HL-60 (cell line): ENCODE measurements at regions not wholly inside any gene's neighbourhood (a gene's known extent, or its start where the extent isn't known, plus 50 kb on each side); places are given as distances from the start of the nearest gene placed in this dataset.

ENCODE experiments used
- DNase-seq, 2 experiments: peaks; one replicate each; pipeline ENCODE4 v3.0.0-alpha.2; 2010 to 2020; ENCODE audit warnings: low read depth in 1 of 2, low spot score in 1 of 2
- H3K27ac ChIP-seq: fragments of 250-450 bp; sonication (Bioruptor Pico); replicated peaks from 2 replicates; pipeline ENCODE4 v1.5.1; 2020; ENCODE audit warnings: mild to moderate bottlenecking, moderate library complexity
- H3K27me3 ChIP-seq: fragments of 250-450 bp; sonication (Bioruptor Pico); 2 replicates; pipeline ENCODE4 v1.5.1; 2021; ENCODE audit warnings: mild to moderate bottlenecking, moderate library complexity; ENCODE audit not compliant: insufficient read depth, poor library complexity, severe bottlenecking
- H3K4me3 ChIP-seq: replicated peaks from 2 replicates; pipeline ENCODE4 v1.5.1; 2011; ENCODE audit warnings: mild to moderate bottlenecking, control low read depth, low read length; ENCODE audit not compliant: insufficient read depth
- CTCF ChIP-seq: IDR thresholded peaks from one replicate; pipeline ENCODE4 v1.5.1; 2011; ENCODE audit warnings: low read length, control low read depth, inconsistent platforms; ENCODE audit not compliant: insufficient read depth
- GABPA ChIP-seq: IDR thresholded peaks from 2 replicates; pipeline ENCODE4 v1.6.1; 2012; ENCODE audit warnings: low read depth
- POLR2AphosphoS5 ChIP-seq: IDR thresholded peaks from 2 replicates; pipeline ENCODE4 v1.6.1; 2012; ENCODE audit warnings: low read depth
- SPI1 ChIP-seq: IDR thresholded peaks from 2 replicates; pipeline ENCODE4 v1.6.1; 2012; ENCODE audit warnings: low read depth, mild to moderate bottlenecking, borderline replicate concordance
- TF ChIP-seq, protein P1 (sequence below): IDR thresholded peaks from 2 replicates; pipeline ENCODE4 v1.6.1; 2012; ENCODE audit warnings: low read depth; ENCODE audit not compliant: insufficient replicate concordance

DNA sequence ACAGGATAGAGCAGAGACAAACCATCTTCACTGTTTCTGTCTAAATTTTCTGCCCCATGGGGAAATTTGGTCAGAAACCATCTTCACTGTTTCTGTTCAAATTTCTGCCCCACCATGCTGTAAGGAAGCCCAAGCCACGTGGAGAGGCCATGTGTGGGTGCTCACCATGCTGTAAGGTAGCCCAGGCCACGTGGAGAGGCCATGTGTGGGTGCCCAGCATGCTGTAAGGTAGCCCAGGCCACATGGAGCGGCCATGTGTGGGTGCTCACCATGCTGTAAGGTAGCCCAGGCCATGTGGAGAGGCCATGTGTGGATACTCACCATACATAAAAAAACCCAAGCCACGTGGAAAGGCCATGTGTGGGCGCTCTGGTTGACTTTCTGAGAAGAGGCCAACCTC, 1088.7 kb upstream of the AUTS2 start:
- TF ChIP-seq POLR2AphosphoS5, result no peak
- TF ChIP-seq GABPA, result no peak
- TF ChIP-seq CTCF, result no peak
- TF ChIP-seq, protein P1, sequence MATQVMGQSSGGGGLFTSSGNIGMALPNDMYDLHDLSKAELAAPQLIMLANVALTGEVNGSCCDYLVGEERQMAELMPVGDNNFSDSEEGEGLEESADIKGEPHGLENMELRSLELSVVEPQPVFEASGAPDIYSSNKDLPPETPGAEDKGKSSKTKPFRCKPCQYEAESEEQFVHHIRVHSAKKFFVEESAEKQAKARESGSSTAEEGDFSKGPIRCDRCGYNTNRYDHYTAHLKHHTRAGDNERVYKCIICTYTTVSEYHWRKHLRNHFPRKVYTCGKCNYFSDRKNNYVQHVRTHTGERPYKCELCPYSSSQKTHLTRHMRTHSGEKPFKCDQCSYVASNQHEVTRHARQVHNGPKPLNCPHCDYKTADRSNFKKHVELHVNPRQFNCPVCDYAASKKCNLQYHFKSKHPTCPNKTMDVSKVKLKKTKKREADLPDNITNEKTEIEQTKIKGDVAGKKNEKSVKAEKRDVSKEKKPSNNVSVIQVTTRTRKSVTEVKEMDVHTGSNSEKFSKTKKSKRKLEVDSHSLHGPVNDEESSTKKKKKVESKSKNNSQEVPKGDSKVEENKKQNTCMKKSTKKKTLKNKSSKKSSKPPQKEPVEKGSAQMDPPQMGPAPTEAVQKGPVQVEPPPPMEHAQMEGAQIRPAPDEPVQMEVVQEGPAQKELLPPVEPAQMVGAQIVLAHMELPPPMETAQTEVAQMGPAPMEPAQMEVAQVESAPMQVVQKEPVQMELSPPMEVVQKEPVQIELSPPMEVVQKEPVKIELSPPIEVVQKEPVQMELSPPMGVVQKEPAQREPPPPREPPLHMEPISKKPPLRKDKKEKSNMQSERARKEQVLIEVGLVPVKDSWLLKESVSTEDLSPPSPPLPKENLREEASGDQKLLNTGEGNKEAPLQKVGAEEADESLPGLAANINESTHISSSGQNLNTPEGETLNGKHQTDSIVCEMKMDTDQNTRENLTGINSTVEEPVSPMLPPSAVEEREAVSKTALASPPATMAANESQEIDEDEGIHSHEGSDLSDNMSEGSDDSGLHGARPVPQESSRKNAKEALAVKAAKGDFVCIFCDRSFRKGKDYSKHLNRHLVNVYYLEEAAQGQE, result no peak
- no peak for TF ChIP-seq SPI1
- H3K27me3 ChIP-seq, result no peaks in the 10 kb centered on the region
- no peak overlapping the region for H3K4me3 ChIP-seq
- no peak overlapping the region for H3K27ac ChIP-seq
- no peak for DNase-seq

DNA sequence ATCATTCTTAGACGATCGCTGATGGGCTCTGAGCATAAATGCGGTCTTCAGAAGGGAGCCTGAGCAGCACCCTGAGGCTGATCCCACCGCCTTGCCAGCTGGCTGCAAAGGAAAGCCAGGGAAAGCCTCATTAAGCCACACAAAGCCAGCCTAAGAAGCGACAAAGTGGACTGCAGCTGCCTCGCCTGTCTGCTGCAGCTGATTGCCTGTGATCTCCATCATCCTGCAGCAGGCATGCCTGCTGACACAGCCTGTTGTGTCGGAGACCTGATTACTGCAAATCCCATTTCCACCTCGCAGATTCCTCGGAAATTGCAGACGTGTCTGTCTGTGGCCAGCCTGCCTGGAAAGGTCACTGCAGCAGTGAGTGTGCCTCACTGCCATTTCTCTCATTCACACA, 1087.0 kb upstream of the AUTS2 start:
- DNase-seq, result no peak
- Histone ChIP-seq H3K27ac (no peak overlapping the region), H3K4me3 (no peak overlapping the region), H3K27me3 (no peaks in the 10 kb centered on the region)
- TF ChIP-seq, protein P1, result no peak
- TF ChIP-seq POLR2AphosphoS5 (no peak), GABPA (no peak), CTCF (no peak), SPI1 (no peak)

- Histone ChIP-seq H3K27me3 (no peaks in the 10 kb centered on the region), H3K27ac (no peak overlapping the region), H3K4me3 (no peak overlapping the region)
- TF ChIP-seq, protein P1, result no peak
- TF ChIP-seq GABPA, result no peak
- TF ChIP-seq SPI1, result no peak
- no peak for TF ChIP-seq POLR2AphosphoS5
- TF ChIP-seq CTCF, result no peak
- DNase-seq, result no peak
Measured at GRCh38 chr7:68512466-68512865, 1085.8 kb upstream of the AUTS2 start.
